Pancreas (tissue), 10 donors: ENCODE measurements at regions not wholly inside any gene's neighbourhood (a gene's known extent, or its start where the extent isn't known, plus 50 kb on each side); places are given as distances from the start of the nearest gene placed in this dataset.

Experiments
- ATAC-seq, 4 donors: fragments of 200-7000 bp; cut with Tn5 transposase; one replicate each; pipeline versions ENCODE4 v1.8.0 to v1.9.1; 2020; ENCODE audit warnings: mild to moderate bottlenecking in 4 of 4, moderate library complexity in 4 of 4
- DNase-seq, 6 donors: peaks; one replicate each; pipeline ENCODE4 v3.0.0-alpha.2; 2020
- FAIRE-seq: peaks from 2 replicates; lab custom pipeline; 2012; peaks lifted over from hg19 to GRCh38; lab: Jason Lieb, UNC
- H3K27ac ChIP-seq, 4 donors: fragments of 200-600 bp; sonication (generic); 1 replicate in 3 of 4; 2 replicates in 1 of 4; pipeline versions ENCODE4 v1.5.0 to v1.8.0; 2020
- H3K27me3 ChIP-seq, 4 donors: fragments of 200-600 bp; one replicate each; pipeline ENCODE4 v1.8.0; 2021
- H3K36me3 ChIP-seq, 3 donors: fragments of 200-600 bp; sonication (generic) in 1 of 3; one replicate each; pipeline versions ENCODE4 v1.5.0 to v1.8.0; 2020 to 2021
- H3K4me1 ChIP-seq, 3 donors: fragments of 200-600 bp; one replicate each; pipeline ENCODE4 v1.8.0; 2021
- H3K4me3 ChIP-seq, 4 donors: fragments of 200-600 bp; sonication (generic) in 2 of 4; one replicate each; pipeline versions ENCODE4 v1.5.0 to v1.8.0; 2020 to 2021
- H3K9me3 ChIP-seq, 4 donors: fragments of 200-600 bp; one replicate each; pipeline ENCODE4 v1.8.0; 2021
- WGBS, 2 donors: extraction: QIAGEN DNeasy Blood & Tissue Kit; methylation state at CpG; one replicate each; pipeline ENCODE4 v1.1.7; 2013; 5-methylcytosine and 5-hydroxymethylcytosine counted together
- intact Hi-C, 3 donors: fragments of 100-400 bp; cut with DNase I; formaldehyde crosslinking; loops; one replicate each; pipeline versions ENCODE4 v1.11.1 to v1.14.2; 2022
- TF ChIP-seq, protein P1 (sequence below), 4 donors: fragments of 200-600 bp; sonication (generic) in 3 of 4; IDR thresholded peaks; one replicate each; pipeline versions ENCODE4 v1.5.0 to v1.8.0; 2021; ENCODE audit warnings: antibody characterized with exemption in 4 of 4
- donor health status: healthy with polysubstance abuse.
- donor health status: DM: no; HTN: no; CAD: no; lungs with moderate emphysema.
- donor health status: DM: no; HTN: no; CAD: no.
- donor health status: control.
- donor health status: control.
- donor health status: Bipolar disorder and iron deficiency.
- donor health status: DM: yes; HTN: yes; CAD: no.
- donor health status: DM: no; HTN: no; CAD: no.
- donor health status: DM: no; HTN: no; CAD: no.
- donor health status: DM: yes; HTN: yes; CAD: no.

GRCh38 chr5:67297802-67298532 lies 101.4 kb upstream of the CD180 start:
- no peaks in the 10 kb centered on the region for H3K36me3 ChIP-seq
- TF ChIP-seq, protein P1, sequence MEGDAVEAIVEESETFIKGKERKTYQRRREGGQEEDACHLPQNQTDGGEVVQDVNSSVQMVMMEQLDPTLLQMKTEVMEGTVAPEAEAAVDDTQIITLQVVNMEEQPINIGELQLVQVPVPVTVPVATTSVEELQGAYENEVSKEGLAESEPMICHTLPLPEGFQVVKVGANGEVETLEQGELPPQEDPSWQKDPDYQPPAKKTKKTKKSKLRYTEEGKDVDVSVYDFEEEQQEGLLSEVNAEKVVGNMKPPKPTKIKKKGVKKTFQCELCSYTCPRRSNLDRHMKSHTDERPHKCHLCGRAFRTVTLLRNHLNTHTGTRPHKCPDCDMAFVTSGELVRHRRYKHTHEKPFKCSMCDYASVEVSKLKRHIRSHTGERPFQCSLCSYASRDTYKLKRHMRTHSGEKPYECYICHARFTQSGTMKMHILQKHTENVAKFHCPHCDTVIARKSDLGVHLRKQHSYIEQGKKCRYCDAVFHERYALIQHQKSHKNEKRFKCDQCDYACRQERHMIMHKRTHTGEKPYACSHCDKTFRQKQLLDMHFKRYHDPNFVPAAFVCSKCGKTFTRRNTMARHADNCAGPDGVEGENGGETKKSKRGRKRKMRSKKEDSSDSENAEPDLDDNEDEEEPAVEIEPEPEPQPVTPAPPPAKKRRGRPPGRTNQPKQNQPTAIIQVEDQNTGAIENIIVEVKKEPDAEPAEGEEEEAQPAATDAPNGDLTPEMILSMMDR (IDR thresholded peaks at IDR 0.05) = no peak
- no peak for ATAC-seq
- no peak for DNase-seq
- 81 to 84% methylated on average over 5 of the region's 5 CpGs for WGBS, 2 donors
- FAIRE-seq = no peak
- no peak overlapping the region for H3K4me3 ChIP-seq
- no peak overlapping the region for H3K27ac ChIP-seq
- H3K4me1 ChIP-seq = no peaks in the 10 kb centered on the region
- no peaks in the 10 kb centered on the region for H3K9me3 ChIP-seq
- intact Hi-C loops = no loop called here
- H3K27me3 ChIP-seq = no peaks in the 10 kb centered on the region

DNA sequence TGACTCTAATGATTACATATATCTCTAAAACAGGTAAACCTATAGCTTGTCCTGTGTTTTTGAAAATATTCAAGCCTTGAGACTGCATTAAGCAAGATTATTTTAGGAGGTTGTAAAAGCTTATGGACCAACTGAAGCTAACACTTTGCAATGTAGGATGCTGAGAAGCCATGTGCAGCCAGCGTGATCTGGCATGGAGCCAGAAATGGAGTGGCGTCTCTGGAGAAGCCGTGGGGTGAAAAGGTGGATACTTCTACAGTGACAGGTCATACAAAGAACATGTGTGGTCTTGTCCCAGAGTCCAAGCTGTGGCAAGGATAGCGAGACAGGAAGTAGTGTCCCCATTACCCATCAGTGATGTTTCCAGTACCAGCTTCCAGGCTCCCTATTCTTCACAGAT lies 100.8 kb upstream of the CD180 start:
- DNase-seq (no peak), FAIRE-seq (no peak), ATAC-seq (no peak)
- Histone ChIP-seq H3K4me1 (no peaks in the 10 kb centered on the region), H3K9me3 (no peaks in the 10 kb centered on the region), H3K27ac (no peak overlapping the region), H3K4me3 (no peak overlapping the region), H3K36me3 (no peaks in the 10 kb centered on the region), H3K27me3 (no peaks in the 10 kb centered on the region)
- intact Hi-C loops = no loop called here
- TF ChIP-seq, protein P1 (IDR thresholded peaks at IDR 0.05) = no peak
- WGBS, 2 donors = 58 to 62% methylated on average over 4 of the region's 4 CpGs

DNA sequence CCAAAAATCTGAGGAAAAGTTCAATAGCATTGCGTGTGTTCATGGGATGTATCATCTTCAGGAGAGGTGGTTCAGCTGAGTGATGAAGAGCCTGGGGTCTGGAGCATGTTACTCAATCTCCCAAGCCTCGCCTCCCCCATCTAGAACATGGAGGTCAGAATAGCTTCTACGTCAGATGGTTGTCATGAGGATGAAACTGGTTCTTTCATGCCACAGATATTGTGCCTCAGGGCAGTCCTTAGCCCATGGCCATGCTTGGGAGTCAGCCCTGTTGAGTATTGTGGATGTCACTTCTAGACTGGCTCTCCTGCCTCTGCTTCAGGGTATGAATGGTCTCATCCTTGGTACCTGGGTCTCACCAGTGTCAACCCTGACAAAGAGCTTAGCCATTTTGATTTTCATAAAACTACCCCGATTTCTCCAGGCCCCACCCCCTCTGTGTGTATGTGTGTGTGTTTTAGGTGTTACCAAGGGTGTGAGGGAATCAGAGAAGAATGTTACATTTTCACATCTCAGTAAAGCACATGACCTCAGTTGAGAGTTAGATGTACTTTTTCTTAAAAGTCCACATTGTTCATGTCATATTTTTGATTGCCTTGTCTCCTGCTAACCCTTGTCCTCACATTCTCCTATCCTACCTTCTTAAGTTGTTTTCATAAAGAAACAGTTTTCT lies 97.8 kb upstream of the CD180 start:
- Histone ChIP-seq H3K9me3 (no peaks in the 10 kb centered on the region), H3K4me1 (no peaks in the 10 kb centered on the region), H3K27ac (no peak overlapping the region), H3K27me3 (no peaks in the 10 kb centered on the region), H3K4me3 (no peak overlapping the region), H3K36me3 (no peaks in the 10 kb centered on the region)
- 82 to 83% methylated on average over 4 of the region's 4 CpGs for WGBS, 2 donors
- no peak for ATAC-seq
- TF ChIP-seq, protein P1 (IDR thresholded peaks at IDR 0.05) = no peak
- no peak for FAIRE-seq
- no peak for DNase-seq
- intact Hi-C loops = no loop called here

DNA sequence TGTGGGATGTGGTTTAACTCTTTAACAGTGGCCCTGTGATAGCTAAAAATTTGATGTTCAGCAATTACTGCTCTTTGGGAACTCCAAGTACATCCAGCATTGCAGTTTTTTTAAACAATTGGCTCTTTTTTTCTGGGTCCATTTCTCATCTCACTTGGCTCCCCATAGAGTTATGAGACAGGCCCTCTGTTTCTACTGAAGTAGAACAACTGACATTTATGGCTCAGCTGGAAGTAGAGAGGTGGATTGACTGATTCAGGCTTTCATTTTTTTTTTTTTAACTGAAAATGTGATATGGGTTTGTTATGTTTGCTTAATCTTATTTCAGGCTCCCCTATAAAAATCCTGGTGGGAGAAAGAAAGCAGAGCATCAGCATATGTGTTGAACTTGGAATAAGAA lies 96.6 kb upstream of the CD180 start:
- intact Hi-C loops = no loop called here
- Histone ChIP-seq H3K36me3 (no peaks in the 10 kb centered on the region), H3K4me1 (no peaks in the 10 kb centered on the region), H3K27me3 (no peaks in the 10 kb centered on the region), H3K27ac (no peak overlapping the region), H3K9me3 (no peaks in the 10 kb centered on the region), H3K4me3 (no peak overlapping the region)
- no peak for DNase-seq
- no peak for FAIRE-seq
- TF ChIP-seq, protein P1 (IDR thresholded peaks at IDR 0.05) = no peak
- no peak for ATAC-seq
